GM19467 (cell line): ENCODE measurements at regions not wholly inside any gene's neighbourhood (a gene's known extent, or its start where the extent isn't known, plus 50 kb on each side); places are given as distances from the start of the nearest gene placed in this dataset.
"Not testable (repeated sequence)": the region's sequence is repeated elsewhere in the genome, so short reads cannot be mapped to it uniquely, and the experiment has no call there.

Experiments
- ATAC-seq: cut with Tn5 transposase; IDR thresholded peaks from one replicate; pipeline ENCODE4 v1.9.1; 2021; ENCODE audit warnings: mild to moderate bottlenecking, moderate library complexity; ENCODE audit not compliant: unreplicated experiment

DNA sequence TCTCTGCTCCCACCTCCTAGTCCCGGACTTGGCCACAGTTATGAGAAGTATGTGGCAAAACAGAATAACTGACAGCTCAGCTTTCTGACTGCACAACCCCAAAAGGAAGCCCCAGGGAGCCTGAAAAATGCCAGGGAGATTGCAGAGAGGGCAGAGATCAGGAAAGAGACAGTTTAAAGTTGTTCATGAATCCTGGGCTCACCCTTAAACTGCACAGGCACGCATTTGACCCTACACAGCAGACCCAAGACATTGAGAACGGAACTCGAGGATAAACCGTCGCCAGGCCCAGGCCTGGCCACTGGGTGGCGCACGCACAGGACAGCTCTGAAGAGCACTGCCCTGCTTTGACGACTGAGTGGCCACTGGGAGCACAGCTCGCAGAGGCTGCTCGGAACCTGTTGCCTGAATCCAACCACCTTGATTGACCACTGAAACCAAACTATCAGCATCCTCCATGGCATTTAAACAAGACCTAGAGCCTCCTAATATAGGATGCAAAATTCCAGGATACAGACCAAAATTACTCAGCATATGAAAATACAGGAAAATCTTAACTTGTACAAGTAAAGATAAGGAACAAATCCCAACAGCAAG, 114.0 kb downstream of the C16orf95 start:
- no peak for ATAC-seq

DNA sequence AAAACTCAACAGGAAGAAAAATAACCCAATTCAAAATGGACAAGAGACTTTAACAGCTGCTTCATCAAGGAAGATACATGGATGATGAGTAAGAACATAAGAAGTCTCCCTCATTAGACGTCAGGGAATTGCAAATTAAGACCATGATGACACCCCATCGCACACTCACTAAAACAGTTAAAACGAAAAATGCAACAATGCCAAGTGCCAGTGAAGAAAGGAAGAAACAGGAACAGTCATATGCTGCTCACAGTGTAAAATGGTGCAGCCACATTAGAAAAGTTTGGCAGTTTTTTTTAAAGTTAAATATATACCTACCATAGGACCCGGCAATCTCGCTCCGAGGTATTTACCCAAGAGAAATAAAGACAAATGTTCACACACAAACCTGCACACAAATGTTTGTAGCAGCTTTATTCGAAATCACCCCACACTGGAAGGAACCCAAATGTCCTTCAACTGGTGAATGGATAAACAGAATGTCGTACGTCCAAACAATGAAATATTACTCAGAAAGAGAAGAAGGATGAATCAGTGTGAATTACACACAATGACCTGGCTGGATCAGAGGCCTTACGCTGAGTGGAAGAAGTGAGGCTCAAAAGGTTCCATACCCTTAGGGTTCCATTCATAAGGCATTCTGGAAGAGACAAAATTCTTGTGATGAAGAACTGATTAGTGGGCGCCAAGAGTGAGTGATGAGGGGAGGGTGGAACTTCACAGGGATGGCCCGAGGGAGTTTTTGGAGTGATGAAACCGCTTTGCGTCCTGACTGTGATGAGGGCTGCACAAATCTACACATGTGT, 110.3 kb downstream of the C16orf95 start:
- ATAC-seq, result no peak

DNA sequence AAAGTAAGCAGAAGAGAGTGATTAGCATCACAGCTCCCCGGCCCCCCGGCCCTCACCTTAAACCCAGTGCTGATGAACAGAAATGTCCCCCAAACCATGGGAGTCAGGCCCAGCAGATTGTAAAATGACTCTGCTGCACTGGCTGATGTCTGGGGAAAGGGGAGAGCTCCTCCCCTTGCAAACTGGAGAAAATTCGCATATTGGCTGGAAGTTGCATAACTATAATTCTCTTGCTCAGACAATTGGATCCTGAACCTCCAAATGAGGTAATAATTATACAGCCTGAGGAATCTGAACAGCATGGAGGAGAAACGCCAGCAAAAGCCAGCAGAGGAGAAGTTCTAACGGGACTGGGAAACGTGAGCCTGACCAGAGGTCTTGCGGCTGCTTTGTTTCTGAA, 109.7 kb downstream of the C16orf95 start:
- ATAC-seq, result no peak

DNA sequence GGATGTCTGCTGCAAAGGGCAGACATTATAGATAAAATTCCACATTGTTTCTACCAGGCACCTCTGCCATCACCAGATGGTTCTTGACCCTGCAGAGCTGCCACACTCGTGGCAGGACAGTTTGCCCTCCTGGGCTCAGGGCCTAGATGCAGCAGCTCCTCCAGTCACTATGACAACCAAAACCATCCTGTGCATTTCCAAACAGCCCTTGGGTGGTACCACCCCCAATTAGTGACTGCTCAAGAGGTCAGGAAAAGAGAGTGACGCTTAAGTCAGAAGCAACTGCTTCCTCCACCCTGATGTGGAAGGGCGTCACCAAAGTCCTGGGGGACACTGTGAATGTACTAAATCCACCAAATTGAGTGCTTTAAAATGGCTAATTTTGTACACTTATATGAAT, 109.2 kb downstream of the C16orf95 start:
- no peak for ATAC-seq

DNA sequence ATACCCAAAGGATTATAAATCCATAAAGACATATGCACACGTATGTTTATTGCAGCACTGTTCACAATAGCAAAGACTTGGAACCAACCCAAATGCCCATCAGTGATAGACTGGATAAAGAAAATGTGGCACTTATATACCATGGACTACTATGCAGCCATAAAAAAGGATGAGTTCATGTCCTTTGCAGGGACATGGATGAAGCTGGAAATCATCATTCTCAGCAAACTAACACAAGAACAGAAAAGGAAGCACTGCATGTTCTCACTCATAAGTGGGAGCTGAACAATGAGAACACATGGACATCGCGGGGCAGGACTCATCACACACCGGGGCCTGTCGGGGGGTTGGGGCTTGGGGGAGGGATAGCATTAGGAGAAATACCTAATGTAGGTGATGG, 108.2 kb downstream of the C16orf95 start:
- not testable (repeated sequence) for ATAC-seq

DNA sequence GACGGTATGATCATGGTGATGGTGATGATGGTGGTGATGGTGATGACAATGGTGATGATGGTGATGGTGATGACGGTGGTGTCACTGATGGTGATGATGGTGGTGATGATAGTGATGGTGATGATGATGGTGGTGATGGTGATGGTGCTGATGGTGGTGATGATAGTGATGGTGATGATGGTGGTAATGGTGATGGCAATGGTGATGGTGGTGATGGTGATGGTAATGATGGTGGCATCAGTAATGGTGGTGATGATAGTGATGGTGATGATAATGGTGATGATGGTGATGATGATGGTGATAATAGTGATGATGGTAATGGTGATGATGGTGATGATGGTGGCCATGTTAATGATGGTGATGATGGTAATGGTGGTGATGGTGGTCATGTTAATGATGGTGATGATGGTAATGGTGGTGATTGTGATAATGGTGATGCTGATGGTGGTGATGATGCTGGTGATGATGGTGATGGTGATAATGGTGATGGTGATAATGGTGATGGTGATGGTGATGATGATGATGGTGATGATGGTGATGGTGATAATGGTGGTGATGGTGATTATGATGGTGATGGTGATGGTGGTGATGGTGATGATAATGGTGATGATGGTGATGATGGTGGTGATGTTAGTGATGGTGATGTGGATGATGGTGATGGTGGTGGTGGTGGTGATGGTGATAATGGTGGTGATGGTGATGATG, 107.2 kb downstream of the C16orf95 start:
- no peak for ATAC-seq

DNA sequence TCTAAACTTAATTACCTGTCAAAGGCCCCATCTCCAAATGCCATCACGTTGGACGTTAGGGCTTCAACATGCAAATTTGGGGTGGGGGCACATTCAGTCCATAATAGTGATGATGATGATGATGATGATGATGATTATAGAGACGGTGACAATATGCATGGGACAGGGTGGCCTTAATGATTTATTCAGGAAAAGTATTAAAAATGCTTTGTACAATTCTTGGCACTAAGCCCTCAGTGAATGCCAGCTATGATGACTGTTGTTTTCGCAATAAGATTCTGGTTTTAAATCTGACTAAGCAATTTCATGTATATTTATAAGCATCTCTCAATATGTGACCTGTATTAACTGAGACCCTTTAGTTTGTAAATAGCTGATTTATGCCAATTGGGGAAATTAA, 106.3 kb downstream of the C16orf95 start:
- ATAC-seq, result no peak

DNA sequence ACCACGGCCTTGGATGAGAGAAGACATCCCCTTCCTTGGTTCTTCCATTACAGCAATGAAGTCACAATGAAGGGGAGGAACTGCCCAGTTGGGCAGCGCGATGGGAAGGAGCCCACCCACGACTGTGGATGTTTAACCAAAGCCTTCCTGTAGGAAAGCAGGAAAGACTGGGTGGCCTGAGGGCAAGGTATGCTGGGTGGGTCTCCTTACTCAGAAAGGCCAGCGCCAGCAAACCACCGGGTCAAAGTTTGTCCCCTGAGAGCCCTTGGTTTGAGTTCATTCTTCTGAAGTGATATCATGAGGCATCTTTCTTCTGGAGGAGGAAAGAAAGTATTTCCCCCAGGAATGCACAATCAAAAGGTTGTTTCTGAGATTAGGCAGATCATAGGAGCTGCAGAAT, 105.2 kb downstream of the C16orf95 start:
- ATAC-seq, result no peak

DNA sequence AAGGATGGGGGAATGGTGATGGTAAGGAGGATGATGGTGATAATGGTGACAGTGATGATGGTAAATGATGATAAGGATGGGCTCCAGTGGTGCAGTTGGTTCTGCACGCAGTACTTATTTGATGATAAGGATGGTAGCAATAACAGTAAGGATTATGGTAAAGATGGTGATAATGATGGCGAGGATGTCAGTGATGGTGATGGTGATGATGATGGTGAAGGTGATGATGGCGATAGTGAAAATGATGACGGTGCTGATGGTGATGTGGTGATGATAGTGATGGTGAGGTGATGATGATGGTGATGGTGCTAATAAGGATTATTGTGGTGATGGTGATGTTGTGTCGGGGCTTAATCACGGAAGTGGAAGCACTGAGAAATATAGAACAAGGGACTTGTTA, 103.7 kb downstream of the C16orf95 start:
- no peak for ATAC-seq

DNA sequence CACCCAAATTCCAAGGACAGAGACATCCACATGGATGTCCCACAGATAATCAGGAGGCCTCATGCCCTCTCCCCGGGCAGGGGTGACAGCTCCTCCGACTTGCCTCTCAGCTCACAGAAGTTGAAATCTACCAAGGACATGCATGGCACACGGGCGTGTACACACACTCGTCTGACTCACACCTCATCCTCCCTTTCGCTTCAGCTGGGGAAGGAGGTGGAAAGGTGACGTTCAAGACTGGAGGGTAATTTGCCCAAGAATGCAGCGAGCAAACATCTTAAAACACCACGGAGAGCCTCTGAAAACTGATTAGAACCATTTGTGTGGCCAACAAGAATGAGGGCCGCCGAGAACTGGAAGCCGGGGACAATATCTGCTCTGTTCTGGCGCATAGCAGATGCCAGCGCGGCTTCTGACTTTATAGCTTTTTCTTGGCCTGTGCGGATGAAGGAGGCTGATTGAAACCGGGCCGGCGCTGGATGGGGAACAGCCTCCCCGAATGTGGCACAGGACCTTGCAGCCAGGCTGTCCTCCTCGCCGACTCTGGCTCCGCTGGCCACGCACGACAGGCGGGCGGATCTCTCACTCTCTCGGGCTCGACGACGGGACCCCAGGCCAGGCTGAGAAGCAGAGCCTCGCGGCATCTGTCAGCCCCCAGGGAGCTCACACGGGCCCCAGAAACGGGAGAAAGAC, 100.9 kb downstream of the C16orf95 start:
- ATAC-seq, result no peak

DNA sequence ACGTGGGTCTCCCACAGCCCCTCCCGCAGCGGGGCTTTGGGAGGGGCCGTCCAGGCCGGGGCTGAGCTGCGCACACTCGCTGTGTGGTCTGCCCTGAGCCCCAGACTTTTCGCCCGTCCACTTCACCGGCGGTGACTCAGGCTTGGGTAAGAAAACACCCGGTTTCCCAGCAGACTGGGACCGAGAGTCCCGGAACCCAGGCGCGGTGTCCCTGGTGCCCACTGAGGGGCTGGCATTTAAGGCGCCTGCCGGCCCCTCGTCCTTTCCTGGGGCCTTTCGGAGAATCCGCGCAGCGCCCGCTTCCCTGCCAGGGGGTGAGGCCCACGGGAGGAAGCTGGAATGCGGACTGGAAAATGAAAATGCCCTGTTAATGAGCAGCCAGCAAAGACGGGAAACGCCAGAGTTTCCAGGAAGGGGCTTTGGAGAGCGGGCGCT, 100.3 kb downstream of the C16orf95 start:
- no peak for ATAC-seq

DNA sequence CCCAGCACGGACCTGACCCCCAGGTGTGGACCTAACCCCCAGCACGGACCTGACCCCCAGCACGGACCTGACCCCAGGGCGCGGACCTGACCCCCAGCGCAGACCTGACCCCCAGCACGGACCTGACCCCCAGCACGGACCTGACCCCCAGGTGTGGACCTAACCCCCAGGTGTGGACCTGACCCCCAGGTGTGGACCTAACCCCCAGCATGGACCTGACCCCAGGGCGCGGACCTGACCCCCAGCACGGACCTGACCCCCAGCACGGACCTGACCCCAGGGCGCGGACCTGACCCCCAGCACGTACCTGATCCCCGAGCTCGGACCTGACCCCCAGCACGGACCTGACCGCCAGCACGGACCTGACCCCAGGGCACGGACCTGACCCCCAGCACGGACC, 99.4 kb downstream of the C16orf95 start:
- not testable (repeated sequence) for ATAC-seq

DNA sequence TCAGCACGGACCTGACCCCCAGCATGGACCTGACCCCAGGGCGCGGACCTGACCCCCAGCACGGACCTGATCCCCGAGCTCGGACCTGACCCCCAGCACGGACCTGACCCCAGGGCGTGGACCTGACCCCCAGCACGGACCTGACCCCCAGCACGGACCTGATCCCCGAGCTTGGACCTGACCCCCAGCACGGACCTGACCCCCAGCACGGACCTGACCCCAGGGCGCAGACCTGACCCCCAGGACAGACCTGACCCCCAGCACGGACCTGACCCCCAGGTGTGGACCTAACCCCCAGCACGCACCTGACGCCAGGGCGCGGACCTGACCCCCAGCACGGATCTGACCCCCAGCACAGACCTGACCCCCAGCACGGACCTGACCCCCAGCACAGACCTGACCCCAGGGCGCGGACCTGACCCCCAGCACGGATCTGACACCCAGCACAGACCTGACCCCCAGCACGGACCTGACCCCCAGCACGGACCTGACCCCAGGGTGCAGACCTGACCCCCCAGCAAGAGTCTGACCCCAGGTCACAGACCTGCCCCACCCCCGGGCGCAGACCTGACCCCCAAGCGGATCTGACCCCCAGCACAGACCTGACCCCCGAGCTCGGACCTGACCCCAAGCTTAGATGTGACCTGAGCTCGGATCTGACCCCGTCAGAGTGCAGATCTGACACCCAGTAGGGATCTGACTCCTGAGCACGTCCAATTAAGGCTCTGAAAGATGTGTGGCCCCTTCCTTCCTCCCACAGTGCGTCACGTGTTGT, 98.7 kb downstream of the C16orf95 start:
- no peak for ATAC-seq

DNA sequence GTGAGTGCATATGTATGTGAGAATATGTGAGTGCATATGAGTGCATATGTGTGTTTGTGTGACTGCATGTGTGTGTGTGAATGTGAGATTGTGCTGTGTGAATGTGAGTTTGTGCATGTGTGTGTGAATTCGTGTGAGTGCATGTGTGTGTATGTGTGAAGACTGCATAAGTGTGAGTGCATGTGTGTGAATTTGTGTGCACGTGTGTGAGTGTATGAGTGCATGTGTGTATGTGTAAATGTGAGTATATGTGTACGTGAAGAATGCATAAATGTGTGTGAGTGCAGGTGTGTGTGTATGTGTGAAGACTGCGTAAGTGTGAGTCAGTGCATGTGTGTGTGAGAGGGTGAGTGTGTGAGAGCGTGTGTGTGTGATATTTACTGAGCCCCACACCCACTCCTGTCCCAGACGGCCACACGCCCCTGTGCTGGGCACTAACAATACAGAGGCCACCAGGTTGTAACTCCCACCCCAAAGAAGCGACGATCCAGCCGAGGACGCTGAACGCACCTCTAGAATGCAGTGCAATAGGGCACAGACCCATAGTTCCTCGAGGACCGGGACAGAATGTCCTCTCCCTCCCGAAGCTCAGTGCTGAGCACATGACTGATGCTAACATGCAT, 97.8 kb downstream of the C16orf95 start:
- no peak for ATAC-seq

DNA sequence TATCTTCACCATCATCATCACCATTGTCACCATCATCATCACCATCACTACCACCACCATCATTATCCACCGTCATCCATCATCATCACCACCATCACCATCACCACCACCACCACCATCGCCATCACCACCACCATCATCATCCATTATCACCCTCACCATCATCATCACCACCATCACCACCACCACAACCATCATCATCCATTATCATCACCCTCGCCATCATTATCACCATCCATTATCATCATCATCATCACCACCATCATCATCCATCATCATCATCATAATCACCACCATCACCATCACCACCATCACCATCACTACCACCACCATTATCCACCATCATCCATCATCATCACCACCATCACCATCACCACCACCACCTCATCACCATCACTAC, 95.6 kb downstream of the C16orf95 start:
- ATAC-seq, result no peak

DNA sequence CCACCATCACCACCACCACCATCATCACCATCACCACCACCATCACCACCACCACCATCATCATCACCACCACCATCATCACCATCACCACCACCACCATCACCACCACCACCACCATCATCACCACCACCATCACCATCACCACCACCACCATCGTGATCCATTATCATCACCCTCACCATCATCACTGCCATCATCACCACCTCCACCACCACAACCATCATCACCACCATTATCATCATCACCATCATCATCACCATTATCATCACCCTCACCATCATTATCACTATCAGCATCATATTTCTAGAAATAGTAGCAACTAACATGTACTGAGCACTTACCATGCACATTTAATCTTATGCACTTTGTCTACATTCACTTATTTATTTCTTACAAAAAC, 94.9 kb downstream of the C16orf95 start:
- no peak for ATAC-seq

DNA sequence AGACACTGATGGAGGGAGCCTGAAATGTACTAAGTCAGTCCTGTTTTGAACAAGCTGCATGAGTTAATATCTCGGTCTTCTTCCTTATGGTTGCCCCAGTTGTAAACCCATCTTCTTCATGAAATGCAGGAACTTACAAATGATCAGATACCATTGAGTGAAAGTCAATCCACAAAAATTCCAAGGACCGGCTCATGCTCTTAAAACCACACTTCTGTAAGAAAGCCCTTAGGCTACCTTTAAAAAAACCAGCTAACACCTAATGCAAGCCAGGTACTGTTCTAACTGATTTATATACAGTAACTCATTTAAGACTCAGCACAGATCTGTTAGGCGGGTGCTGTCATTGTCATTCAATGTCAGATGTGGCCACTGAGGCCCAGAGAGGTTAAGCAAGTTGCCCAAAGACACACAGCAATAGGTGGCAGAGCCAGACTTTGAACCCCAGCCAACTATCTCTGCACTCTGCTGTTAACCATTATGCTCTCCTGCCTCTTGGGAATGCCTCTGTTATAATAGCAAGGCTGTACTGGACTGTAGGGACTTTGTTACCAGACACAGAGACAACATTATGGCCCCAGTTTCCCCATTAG, 93.4 kb downstream of the C16orf95 start:
- no peak for ATAC-seq

DNA sequence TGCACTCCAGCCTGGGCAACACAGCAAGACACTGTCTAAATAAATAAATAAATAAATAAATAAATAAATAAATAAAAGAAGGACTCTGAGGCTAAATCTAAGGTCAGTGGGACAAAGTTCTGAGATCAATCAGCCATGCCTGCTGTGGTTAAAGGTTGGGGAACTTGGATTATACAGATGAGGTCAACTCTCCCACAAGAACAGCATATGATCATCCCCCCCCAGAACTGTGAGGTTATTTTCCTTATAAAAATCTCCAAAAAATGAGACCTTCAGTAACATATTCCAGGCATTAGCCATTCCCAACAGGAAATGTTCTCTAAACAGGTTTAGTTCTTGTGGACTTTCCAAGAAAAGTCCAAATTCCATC, 90.3 kb downstream of the C16orf95 start:
- no peak for ATAC-seq

DNA sequence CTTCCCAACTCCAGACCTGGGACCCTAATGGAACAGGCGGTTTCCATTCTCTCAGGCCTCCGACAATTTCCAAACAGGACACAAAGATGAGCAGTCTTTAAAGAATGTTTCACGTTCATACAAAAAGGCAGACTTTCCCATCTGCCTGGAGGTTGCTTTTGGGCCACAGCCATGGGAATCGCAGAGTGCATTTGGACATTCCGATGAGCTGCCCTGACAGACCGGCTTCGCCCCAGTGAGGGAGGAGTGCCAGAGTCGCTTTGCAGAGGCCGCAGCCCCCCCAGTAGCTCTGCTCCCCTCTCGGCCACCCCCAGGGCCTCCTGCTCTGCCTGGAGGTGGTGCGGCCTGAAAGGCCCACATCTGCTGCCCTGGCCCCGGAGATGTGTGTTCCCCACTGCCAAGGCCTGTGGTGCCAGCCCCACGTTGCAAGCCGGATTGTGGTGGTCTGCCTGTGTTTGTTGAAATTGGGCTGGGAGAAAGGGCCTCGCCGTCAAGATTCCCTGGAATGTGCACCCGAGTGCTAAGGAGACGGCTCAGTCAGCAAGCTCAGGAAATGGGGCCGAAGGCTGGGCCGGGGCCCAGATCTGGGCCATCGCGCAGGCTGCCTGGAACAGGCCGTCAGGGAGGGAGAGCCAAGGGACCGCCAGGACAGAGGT, 89.8 kb downstream of the C16orf95 start:
- ATAC-seq, result no peak
